Activated T-helper 1 cell treated with anti-CD3 and anti-CD28 coated beads, Interleukin-2, amount 50 U/mL, for 16 hours (primary cell): ENCODE measurements at regions not wholly inside any gene's neighbourhood (a gene's known extent, or its start where the extent isn't known, plus 50 kb on each side); places are given as distances from the start of the nearest gene placed in this dataset.
"Not testable (repeated sequence)": the region's sequence is repeated elsewhere in the genome, so short reads cannot be mapped to it uniquely, and the experiment has no call there.

Source experiments
- DNase-seq, 2 donors: peaks; one replicate each; pipeline ENCODE4 v3.0.0-alpha.2; 2020; ENCODE audit warnings: low read depth in 1 of 2, low spot score in 1 of 2

GRCh38 chr2:2620604-2621003 is 289.5 kb upstream of the MYT1L start:
- no peak for DNase-seq

- no peak for DNase-seq
These were observed 288.9 kb upstream of the MYT1L start for GRCh38 chr2:2619995-2620394.

- DNase-seq = no peak
These were observed 283.4 kb upstream of the MYT1L start for GRCh38 chr2:2614452-2614851.

GRCh38 chr2:2613279-2614199 is 282.5 kb upstream of the MYT1L start:
- peak; percentile 54 to 65 for DNase-seq

GRCh38 chr2:2610751-2611150 is 279.7 kb upstream of the MYT1L start:
- no peak for DNase-seq

GRCh38 chr2:2600366-2600765 is 269.3 kb upstream of the MYT1L start:
- no peak for DNase-seq

GRCh38 chr2:2599441-2599840 is 268.4 kb upstream of the MYT1L start:
- DNase-seq = no peak

- DNase-seq = no peak
These were observed 266.6 kb upstream of the MYT1L start for GRCh38 chr2:2597712-2598111.

GRCh38 chr2:2591542-2591940 is 260.5 kb upstream of the MYT1L start:
- no peak for DNase-seq

GRCh38 chr2:2590841-2591541 is 259.9 kb upstream of the MYT1L start:
- DNase-seq = no peak

GRCh38 chr2:2590141-2590540 is 259.1 kb upstream of the MYT1L start:
- DNase-seq = no peak

GRCh38 chr2:2588777-2589176 is 257.7 kb upstream of the MYT1L start:
- DNase-seq = no peak

- no peak for DNase-seq
These were observed 256.3 kb upstream of the MYT1L start for GRCh38 chr2:2587354-2587753.

- no peak for DNase-seq
These were observed 255.9 kb upstream of the MYT1L start for GRCh38 chr2:2586931-2587330.

- DNase-seq = no peak
These were observed 255.1 kb upstream of the MYT1L start for GRCh38 chr2:2586068-2586776.

GRCh38 chr2:2582998-2583545 is 252.0 kb upstream of the MYT1L start:
- DNase-seq = no peak

GRCh38 chr2:2581331-2582159 is 250.5 kb upstream of the MYT1L start:
- DNase-seq = no peak

- not testable (repeated sequence) for DNase-seq
These were observed 249.8 kb upstream of the MYT1L start for GRCh38 chr2:2580841-2581240.

GRCh38 chr2:2580341-2580740 is 249.3 kb upstream of the MYT1L start:
- DNase-seq = no peak

- no peak for DNase-seq
These were observed 248.7 kb upstream of the MYT1L start for GRCh38 chr2:2579814-2580213.

GRCh38 chr2:2577407-2577831 is 246.3 kb upstream of the MYT1L start:
- DNase-seq = no peak
